HCT116 (cell line): ENCODE measurements at regions not wholly inside any gene's neighbourhood (a gene's known extent, or its start where the extent isn't known, plus 50 kb on each side); places are given as distances from the start of the nearest gene placed in this dataset.

Experiments used
- POLR2A ChIP-seq: IDR thresholded peaks from 2 replicates; pipeline ENCODE4 v1.7.0; 2011; ENCODE audit warnings: borderline replicate concordance; ENCODE audit not compliant: insufficient read depth, insufficient read length; ENCODE audit errors: extremely low read depth
- POLR2AphosphoS5 ChIP-seq: IDR thresholded peaks from 2 replicates; pipeline ENCODE4 v1.6.1; 2011; ENCODE audit warnings: mild to moderate bottlenecking, low read depth, low read length, moderate library complexity
- RAD21 ChIP-seq: IDR thresholded peaks from 2 replicates; pipeline ENCODE4 v1.6.1; 2012; ENCODE audit warnings: low read depth, mild to moderate bottlenecking
- TCF7L2 ChIP-seq: IDR thresholded peaks from 2 replicates; pipeline ENCODE4 v1.7.0; 2011; ENCODE audit warnings: borderline replicate concordance, inconsistent platforms; ENCODE audit not compliant: insufficient read depth, insufficient read length; ENCODE audit errors: extremely low read depth
- ZNF274 ChIP-seq: fragments of 200-500 bp; sonication (Bioruptor generic); IDR thresholded peaks from 2 replicates; pipeline ENCODE4 v1.6.1; 2014; ENCODE audit warnings: mild to moderate bottlenecking, low read depth, low read length, inconsistent platforms
- TF ChIP-seq, protein P1 (sequence below), 3 experiments: fragments of 200-600 bp in 1 of 3; sonication (generic) in 1 of 3; IDR thresholded peaks in 2 of 3; conservative IDR thresholded peaks in 1 of 3; 2 replicates each; pipeline ENCODE4 v1.5.1; 2012 to 2017; ENCODE audit warnings: low read depth in 2 of 3, low read length in 2 of 3, antibody characterized with exemption in 1 of 3, borderline replicate concordance in 1 of 3, control low read depth in 1 of 3, mild to moderate bottlenecking in 1 of 3, mixed read lengths in 1 of 3, mixed run types in 1 of 3, moderate library complexity in 1 of 3; ENCODE audit not compliant: insufficient read depth in 1 of 3
- TF ChIP-seq, protein P2 (sequence below): IDR thresholded peaks from 2 replicates; pipeline ENCODE4 v1.6.1; 2012

DNA sequence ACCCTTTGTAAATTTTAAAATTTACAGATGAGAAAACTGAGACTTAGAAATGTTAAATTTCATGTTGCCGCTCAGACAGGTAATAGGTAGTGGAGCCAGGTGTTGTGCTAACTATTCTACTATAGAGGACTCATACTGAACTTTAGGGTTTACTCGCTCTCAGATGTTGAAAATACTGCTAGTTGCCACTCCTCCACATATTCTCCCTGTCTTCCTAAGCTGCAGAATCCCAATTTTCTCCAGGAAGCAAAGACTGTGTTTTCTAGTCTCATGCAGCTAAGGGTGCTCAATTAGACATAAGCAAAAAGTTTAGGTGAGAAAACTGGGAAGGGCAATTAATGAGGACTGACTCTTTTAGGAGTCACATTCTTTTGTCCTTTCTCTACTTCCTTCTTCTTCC, 612.3 kb downstream of the KCNH5 start:
- TF ChIP-seq RAD21 (no peak), POLR2A (no peak), TCF7L2 (no peak), POLR2AphosphoS5 (no peak), ZNF274 (no peak)
- TF ChIP-seq, protein P1, sequence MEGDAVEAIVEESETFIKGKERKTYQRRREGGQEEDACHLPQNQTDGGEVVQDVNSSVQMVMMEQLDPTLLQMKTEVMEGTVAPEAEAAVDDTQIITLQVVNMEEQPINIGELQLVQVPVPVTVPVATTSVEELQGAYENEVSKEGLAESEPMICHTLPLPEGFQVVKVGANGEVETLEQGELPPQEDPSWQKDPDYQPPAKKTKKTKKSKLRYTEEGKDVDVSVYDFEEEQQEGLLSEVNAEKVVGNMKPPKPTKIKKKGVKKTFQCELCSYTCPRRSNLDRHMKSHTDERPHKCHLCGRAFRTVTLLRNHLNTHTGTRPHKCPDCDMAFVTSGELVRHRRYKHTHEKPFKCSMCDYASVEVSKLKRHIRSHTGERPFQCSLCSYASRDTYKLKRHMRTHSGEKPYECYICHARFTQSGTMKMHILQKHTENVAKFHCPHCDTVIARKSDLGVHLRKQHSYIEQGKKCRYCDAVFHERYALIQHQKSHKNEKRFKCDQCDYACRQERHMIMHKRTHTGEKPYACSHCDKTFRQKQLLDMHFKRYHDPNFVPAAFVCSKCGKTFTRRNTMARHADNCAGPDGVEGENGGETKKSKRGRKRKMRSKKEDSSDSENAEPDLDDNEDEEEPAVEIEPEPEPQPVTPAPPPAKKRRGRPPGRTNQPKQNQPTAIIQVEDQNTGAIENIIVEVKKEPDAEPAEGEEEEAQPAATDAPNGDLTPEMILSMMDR (IDR thresholded peaks at IDR 0.05 in 2 of 3, conservative IDR thresholded peaks at IDR 0.05 in 1 of 3; ENCODE audit: borderline replicate concordance in 1 of 3, insufficient read depth in 1 of 3, low read depth in 2 of 3, low read length in 2 of 3) = no peak
- TF ChIP-seq, protein P2, sequence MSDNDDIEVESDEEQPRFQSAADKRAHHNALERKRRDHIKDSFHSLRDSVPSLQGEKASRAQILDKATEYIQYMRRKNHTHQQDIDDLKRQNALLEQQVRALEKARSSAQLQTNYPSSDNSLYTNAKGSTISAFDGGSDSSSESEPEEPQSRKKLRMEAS = no peak
